ENCODE measurements at regions not wholly inside any gene's neighbourhood (a gene's known extent, or its start where the extent isn't known, plus 50 kb on each side); places are given as distances from the start of the nearest gene placed in this dataset.

- H3K27me3 ChIP-seq (ENCODE audit: control insufficient read depth in 1 of 2, insufficient read depth in 2 of 2, low read length in 1 of 2), result no peaks in the 10 kb centered on the region
- no peak overlapping the region for H3K27ac ChIP-seq (ENCODE audit: low read depth in 1 of 2, low read length in 2 of 2)
- ATAC-seq (ENCODE audit: low FRiP score), result peak; percentile 62
- H3K4me3 ChIP-seq (ENCODE audit: low read length in 2 of 2), result no peak overlapping the region
- 8 to 12% methylated on average over 5 of the region's 5 CpGs for WGBS, 2 donors
- H3K4me1 ChIP-seq (ENCODE audit: control insufficient read depth in 1 of 2, insufficient read depth in 2 of 2, low read length in 2 of 2), result peaks cover 0 to 2% of the 10 kb centered on the region in 2 donors
- H3K36me3 ChIP-seq (ENCODE audit: control insufficient read depth in 1 of 2, insufficient read depth in 2 of 2, low read length in 1 of 2), result no peaks in the 10 kb centered on the region
- intact Hi-C loops (cut with DNase I), result no loop called here
- DNase-seq, result peak in 1 of 2 donors; percentile 30
- H3K9me3 ChIP-seq (ENCODE audit: control insufficient read depth, low read length), result no peaks in the 10 kb centered on the region
Observed at GRCh38 chr14:49218436-49219092, 367.6 kb downstream of the RPS29 start.

GRCh38 chr14:49212721-49213120 lies 373.5 kb downstream of the RPS29 start:
- ATAC-seq (ENCODE audit: low FRiP score) (no peak), DNase-seq (no peak)
- intact Hi-C loops (cut with DNase I), result no loop called here
- Histone ChIP-seq H3K4me3 (ENCODE audit: low read length in 2 of 2) (no peak overlapping the region), H3K9me3 (ENCODE audit: control insufficient read depth, low read length) (no peaks in the 10 kb centered on the region), H3K4me1 (ENCODE audit: control insufficient read depth in 1 of 2, insufficient read depth in 2 of 2, low read length in 2 of 2) (no peaks in the 10 kb centered on the region), H3K27ac (ENCODE audit: low read depth in 1 of 2, low read length in 2 of 2) (no peak overlapping the region), H3K27me3 (ENCODE audit: control insufficient read depth in 1 of 2, insufficient read depth in 2 of 2, low read length in 1 of 2) (no peaks in the 10 kb centered on the region), H3K36me3 (ENCODE audit: control insufficient read depth in 1 of 2, insufficient read depth in 2 of 2, low read length in 1 of 2) (no peaks in the 10 kb centered on the region)
- 75 to 79% methylated on average over 4 of the region's 4 CpGs for WGBS, 2 donors

- 40 to 60% methylated on average over 1 of the region's 1 CpG for WGBS, 2 donors
- H3K27ac ChIP-seq (ENCODE audit: low read depth in 1 of 2, low read length in 2 of 2), result no peak overlapping the region
- H3K27me3 ChIP-seq (ENCODE audit: control insufficient read depth in 1 of 2, insufficient read depth in 2 of 2, low read length in 1 of 2), result no peaks in the 10 kb centered on the region
- DNase-seq (no peak), ATAC-seq (ENCODE audit: low FRiP score) (no peak)
- intact Hi-C loops (cut with DNase I), result no loop called here
- no peaks in the 10 kb centered on the region for H3K9me3 ChIP-seq (ENCODE audit: control insufficient read depth, low read length)
- H3K4me3 ChIP-seq (ENCODE audit: low read length in 2 of 2), result no peak overlapping the region
- H3K36me3 ChIP-seq (ENCODE audit: control insufficient read depth in 1 of 2, insufficient read depth in 2 of 2, low read length in 1 of 2), result no peaks in the 10 kb centered on the region
- H3K4me1 ChIP-seq (ENCODE audit: control insufficient read depth in 1 of 2, insufficient read depth in 2 of 2, low read length in 2 of 2), result no peaks in the 10 kb centered on the region
Observed at GRCh38 chr14:49209416-49209815, 376.8 kb downstream of the RPS29 start.

GRCh38 chr14:49206828-49207227 lies 379.4 kb downstream of the RPS29 start:
- WGBS, 2 donors, result 58 to 60% methylated on average over 9 of the region's 9 CpGs
- Histone ChIP-seq H3K27ac (ENCODE audit: low read depth in 1 of 2, low read length in 2 of 2) (no peak overlapping the region), H3K36me3 (ENCODE audit: control insufficient read depth in 1 of 2, insufficient read depth in 2 of 2, low read length in 1 of 2) (no peaks in the 10 kb centered on the region), H3K9me3 (ENCODE audit: control insufficient read depth, low read length) (peaks cover 1% of the 10 kb centered on the region), H3K27me3 (ENCODE audit: control insufficient read depth in 1 of 2, insufficient read depth in 2 of 2, low read length in 1 of 2) (no peaks in the 10 kb centered on the region), H3K4me3 (ENCODE audit: low read length in 2 of 2) (no peak overlapping the region), H3K4me1 (ENCODE audit: control insufficient read depth in 1 of 2, insufficient read depth in 2 of 2, low read length in 2 of 2) (no peaks in the 10 kb centered on the region)
- DNase-seq, result no peak
- intact Hi-C loops (cut with DNase I), result no loop called here
- peak; percentile 38 for ATAC-seq (ENCODE audit: low FRiP score)

- H3K4me3 ChIP-seq (ENCODE audit: low read length in 2 of 2), result no peak overlapping the region
- no peak overlapping the region for H3K27ac ChIP-seq (ENCODE audit: low read depth in 1 of 2, low read length in 2 of 2)
- peaks cover 0 to 1% of the 10 kb centered on the region in 2 donors for H3K27me3 ChIP-seq (ENCODE audit: control insufficient read depth in 1 of 2, insufficient read depth in 2 of 2, low read length in 1 of 2)
- H3K4me1 ChIP-seq (ENCODE audit: control insufficient read depth in 1 of 2, insufficient read depth in 2 of 2, low read length in 2 of 2), result no peaks in the 10 kb centered on the region
- intact Hi-C loops (cut with DNase I), result no loop called here
- no peak for ATAC-seq (ENCODE audit: low FRiP score)
- WGBS, 2 donors, result 85 to 86% methylated on average over 2 of the region's 2 CpGs
- peaks cover 1% of the 10 kb centered on the region for H3K9me3 ChIP-seq (ENCODE audit: control insufficient read depth, low read length)
- H3K36me3 ChIP-seq (ENCODE audit: control insufficient read depth in 1 of 2, insufficient read depth in 2 of 2, low read length in 1 of 2), result no peaks in the 10 kb centered on the region
- no peak for DNase-seq
Observed at GRCh38 chr14:49203676-49204075, 382.5 kb downstream of the RPS29 start.

GRCh38 chr14:49199159-49199558 lies 387.0 kb downstream of the RPS29 start:
- Histone ChIP-seq H3K36me3 (ENCODE audit: control insufficient read depth in 1 of 2, insufficient read depth in 2 of 2, low read length in 1 of 2) (no peaks in the 10 kb centered on the region), H3K27me3 (ENCODE audit: control insufficient read depth in 1 of 2, insufficient read depth in 2 of 2, low read length in 1 of 2) (peaks cover 0 to 1% of the 10 kb centered on the region in 2 donors), H3K4me3 (ENCODE audit: low read length in 2 of 2) (no peak overlapping the region), H3K4me1 (ENCODE audit: control insufficient read depth in 1 of 2, insufficient read depth in 2 of 2, low read length in 2 of 2) (peaks cover 0 to under 1% of the 10 kb centered on the region in 2 donors), H3K27ac (ENCODE audit: low read depth in 1 of 2, low read length in 2 of 2) (no peak overlapping the region), H3K9me3 (ENCODE audit: control insufficient read depth, low read length) (peaks cover 1% of the 10 kb centered on the region)
- ATAC-seq (ENCODE audit: low FRiP score) (no peak), DNase-seq (no peak)
- 40 to 43% methylated on average over 4 of the region's 4 CpGs for WGBS, 2 donors
- intact Hi-C loops (cut with DNase I), result no loop called here

GRCh38 chr14:49196327-49196726 lies 389.9 kb downstream of the RPS29 start:
- Histone ChIP-seq H3K36me3 (ENCODE audit: control insufficient read depth in 1 of 2, insufficient read depth in 2 of 2, low read length in 1 of 2) (no peaks in the 10 kb centered on the region), H3K9me3 (ENCODE audit: control insufficient read depth, low read length) (no peaks in the 10 kb centered on the region), H3K27ac (ENCODE audit: low read depth in 1 of 2, low read length in 2 of 2) (no peak overlapping the region), H3K27me3 (ENCODE audit: control insufficient read depth in 1 of 2, insufficient read depth in 2 of 2, low read length in 1 of 2) (peaks cover 0 to 1% of the 10 kb centered on the region in 2 donors), H3K4me1 (ENCODE audit: control insufficient read depth in 1 of 2, insufficient read depth in 2 of 2, low read length in 2 of 2) (peaks cover 4% of the 10 kb centered on the region in 2 donors), H3K4me3 (ENCODE audit: low read length in 2 of 2) (no peak overlapping the region)
- no peak for ATAC-seq (ENCODE audit: low FRiP score)
- no peak for DNase-seq
- intact Hi-C loops (cut with DNase I), result no loop called here
- 88 to 93% methylated on average over 1 of the region's 1 CpG for WGBS, 2 donors

- H3K4me1 ChIP-seq (ENCODE audit: control insufficient read depth in 1 of 2, insufficient read depth in 2 of 2, low read length in 2 of 2), result peaks cover 4% of the 10 kb centered on the region in 2 donors
- peaks cover 0 to under 1% of the 10 kb centered on the region in 2 donors for H3K27me3 ChIP-seq (ENCODE audit: control insufficient read depth in 1 of 2, insufficient read depth in 2 of 2, low read length in 1 of 2)
- intact Hi-C loops (cut with DNase I), result no loop called here
- no peaks in the 10 kb centered on the region for H3K36me3 ChIP-seq (ENCODE audit: control insufficient read depth in 1 of 2, insufficient read depth in 2 of 2, low read length in 1 of 2)
- ATAC-seq (ENCODE audit: low FRiP score), result no peak
- no peaks in the 10 kb centered on the region for H3K9me3 ChIP-seq (ENCODE audit: control insufficient read depth, low read length)
- peak in 1 of 2 donors; percentile 54 for DNase-seq
- no peak overlapping the region for H3K4me3 ChIP-seq (ENCODE audit: low read length in 2 of 2)
- no peak overlapping the region for H3K27ac ChIP-seq (ENCODE audit: low read depth in 1 of 2, low read length in 2 of 2)
- WGBS, 2 donors, result 2 to 5% methylated on average over 2 of the region's 2 CpGs
Observed at GRCh38 chr14:49194067-49194466, 392.1 kb downstream of the RPS29 start.

GRCh38 chr14:49193332-49194065 lies 392.7 kb downstream of the RPS29 start:
- WGBS, 2 donors, result 43 to 47% methylated on average over 7 of the region's 7 CpGs
- H3K36me3 ChIP-seq (ENCODE audit: control insufficient read depth in 1 of 2, insufficient read depth in 2 of 2, low read length in 1 of 2), result no peaks in the 10 kb centered on the region
- no peak overlapping the region for H3K4me3 ChIP-seq (ENCODE audit: low read length in 2 of 2)
- H3K27ac ChIP-seq (ENCODE audit: low read depth in 1 of 2, low read length in 2 of 2), result no peak overlapping the region
- intact Hi-C loops (cut with DNase I), result no loop called here
- H3K4me1 ChIP-seq (ENCODE audit: control insufficient read depth in 1 of 2, insufficient read depth in 2 of 2, low read length in 2 of 2), result peaks cover 4% of the 10 kb centered on the region in 2 donors
- ATAC-seq (ENCODE audit: low FRiP score), result no peak
- no peaks in the 10 kb centered on the region for H3K9me3 ChIP-seq (ENCODE audit: control insufficient read depth, low read length)
- no peak for DNase-seq
- no peaks in the 10 kb centered on the region for H3K27me3 ChIP-seq (ENCODE audit: control insufficient read depth in 1 of 2, insufficient read depth in 2 of 2, low read length in 1 of 2)
